Kidney (tissue), 13 donors: ENCODE measurements at regions not wholly inside any gene's neighbourhood (a gene's known extent, or its start where the extent isn't known, plus 50 kb on each side); places are given as distances from the start of the nearest gene placed in this dataset.

Experiments used
- DNase-seq, 5 donors: peaks; one replicate each; pipeline ENCODE4 v3.0.0-alpha.2; 2013 to 2020
- FAIRE-seq: peaks from 2 replicates; lab custom pipeline; 2012; peaks lifted over from hg19 to GRCh38; lab: Jason Lieb, UNC
- H3K27ac ChIP-seq, 2 donors: one replicate each; pipeline ENCODE4 v1.7.0; 2013; ENCODE audit warnings: low read depth in 2 of 2, low read length in 2 of 2, inconsistent platforms in 1 of 2
- H3K27me3 ChIP-seq: one replicate; pipeline ENCODE4 v1.7.1; 2013; ENCODE audit warnings: low read length, inconsistent platforms; ENCODE audit not compliant: control insufficient read depth, insufficient read depth
- H3K36me3 ChIP-seq, 3 donors: one replicate each; pipeline versions ENCODE4 v1.7.0 to v1.7.1; 2013; ENCODE audit warnings: low read length in 3 of 3, control low read depth in 1 of 3, inconsistent platforms in 1 of 3; ENCODE audit not compliant: insufficient read depth in 3 of 3, control insufficient read depth in 2 of 3
- H3K4me1 ChIP-seq, 3 donors: one replicate each; pipeline versions ENCODE4 v1.7.0 to v1.7.1; 2013; ENCODE audit warnings: low read length in 3 of 3, inconsistent platforms in 1 of 3, low read depth in 1 of 3; ENCODE audit not compliant: control insufficient read depth in 2 of 3, insufficient read depth in 2 of 3
- H3K4me3 ChIP-seq, 3 donors: one replicate each; pipeline versions ENCODE4 v1.7.0 to v1.8.1; 2013; ENCODE audit warnings: low read length in 3 of 3, control low read depth in 1 of 3, inconsistent platforms in 1 of 3
- H3K9ac ChIP-seq, 3 donors: one replicate each; pipeline versions ENCODE4 v1.7.0 to v1.7.1; 2013; ENCODE audit warnings: low read length in 3 of 3, control low read depth in 1 of 3, inconsistent platforms in 1 of 3
- H3K9me3 ChIP-seq, 3 donors: one replicate each; pipeline versions ENCODE4 v1.7.0 to v1.7.1; 2013; ENCODE audit warnings: low read length in 3 of 3, control low read depth in 1 of 3, inconsistent platforms in 1 of 3; ENCODE audit not compliant: control insufficient read depth in 2 of 3, insufficient read depth in 1 of 3
- CTCF ChIP-seq: IDR thresholded peaks from 3 replicates; pipeline ENCODE4 v1.5.1; 2012; ENCODE audit warnings: mild to moderate bottlenecking, moderate library complexity, borderline replicate concordance; ENCODE audit not compliant: insufficient read depth; ENCODE audit errors: extremely low read depth
- intact Hi-C: fragments of 100-400 bp; cut with DNase I; formaldehyde crosslinking; loops from one replicate; pipeline ENCODE4 v1.11.1; 2022
- donor health status: control.
- donor health status: control.
- donor health status: control.
- donor health status: control.
- donor health status: control.
- donor health status: DM: yes; HTN: yes; CAD: no.
- donor health status: Normal renal cell carcinoma (clear cell type).

GRCh38 chr21:19547951-19548840, 1144.6 kb upstream of the TMPRSS15 start:
- Histone ChIP-seq H3K27ac (no peak overlapping the region), H3K9ac (no peak overlapping the region), H3K36me3 (no peaks in the 10 kb centered on the region), H3K4me3 (no peak overlapping the region), H3K4me1 (no peaks in the 10 kb centered on the region), H3K9me3 (peaks cover 0 to 3% (median 0%) of the 10 kb centered on the region in 3 donors), H3K27me3 (no peaks in the 10 kb centered on the region)
- intact Hi-C loops, result no loop called here
- no peak for TF ChIP-seq CTCF
- DNase-seq, result no peak
- no peak for FAIRE-seq

- no peak overlapping the region for H3K4me3 ChIP-seq
- DNase-seq (no peak), FAIRE-seq (no peak)
- no peaks in the 10 kb centered on the region for H3K36me3 ChIP-seq
- H3K27ac ChIP-seq, result no peak overlapping the region
- H3K4me1 ChIP-seq, result no peaks in the 10 kb centered on the region
- no peak overlapping the region for H3K9ac ChIP-seq
- no peaks in the 10 kb centered on the region for H3K27me3 ChIP-seq
- H3K9me3 ChIP-seq, result no peaks in the 10 kb centered on the region
- no peak for TF ChIP-seq CTCF
- intact Hi-C loops, result no loop called here
Measured at GRCh38 chr21:19553919-19554615, 1150.5 kb upstream of the TMPRSS15 start.

- intact Hi-C loops, result no loop called here
- FAIRE-seq (no peak), DNase-seq (no peak)
- no peak overlapping the region for H3K27ac ChIP-seq
- no peaks in the 10 kb centered on the region for H3K4me1 ChIP-seq
- H3K4me3 ChIP-seq, result no peak overlapping the region
- no peaks in the 10 kb centered on the region for H3K9me3 ChIP-seq
- no peak overlapping the region for H3K9ac ChIP-seq
- no peaks in the 10 kb centered on the region for H3K36me3 ChIP-seq
- no peaks in the 10 kb centered on the region for H3K27me3 ChIP-seq
- TF ChIP-seq CTCF, result no peak
Measured at GRCh38 chr21:19557046-19557445, 1153.5 kb upstream of the TMPRSS15 start.
